ENCODE measurements at regions not wholly inside any gene's neighbourhood (a gene's known extent, or its start where the extent isn't known, plus 50 kb on each side); places are given as distances from the start of the nearest gene placed in this dataset.
"Not testable (repeated sequence)": the region's sequence is repeated elsewhere in the genome, so short reads cannot be mapped to it uniquely, and the experiment has no call there.

DNA sequence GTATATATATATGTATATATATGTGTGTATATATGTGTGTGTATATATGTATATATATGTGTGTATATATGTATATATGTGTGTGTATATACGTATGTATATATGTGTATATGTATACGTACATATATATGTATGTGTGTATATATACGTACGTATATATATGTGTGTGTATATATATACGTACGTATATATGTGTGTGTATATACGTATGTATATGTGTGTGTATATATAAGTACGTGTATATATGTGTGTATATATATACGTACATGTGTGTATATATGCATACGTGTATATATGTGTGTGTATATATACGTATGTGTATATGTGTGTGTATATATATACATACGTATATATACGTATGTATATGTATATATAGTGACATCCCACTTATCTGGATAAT is 154.4 kb downstream of the CDRT15L2 start:
- Mint-ChIP-seq H3K4me3 (ENCODE audit: unreplicated experiment) (no peak overlapping the region), H3K9me3 (ENCODE audit: unreplicated experiment) (no peaks in the 10 kb centered on the region), H3K4me1 (ENCODE audit: low read depth, unreplicated experiment) (no peaks in the 10 kb centered on the region), H3K36me3 (ENCODE audit: insufficient read depth, unreplicated experiment) (no peaks in the 10 kb centered on the region), H3K27ac (ENCODE audit: unreplicated experiment) (no peak overlapping the region), H3K27me3 (ENCODE audit: insufficient read depth, unreplicated experiment) (peaks cover 6% of the 10 kb centered on the region)
- TF ChIP-seq, protein P1, sequence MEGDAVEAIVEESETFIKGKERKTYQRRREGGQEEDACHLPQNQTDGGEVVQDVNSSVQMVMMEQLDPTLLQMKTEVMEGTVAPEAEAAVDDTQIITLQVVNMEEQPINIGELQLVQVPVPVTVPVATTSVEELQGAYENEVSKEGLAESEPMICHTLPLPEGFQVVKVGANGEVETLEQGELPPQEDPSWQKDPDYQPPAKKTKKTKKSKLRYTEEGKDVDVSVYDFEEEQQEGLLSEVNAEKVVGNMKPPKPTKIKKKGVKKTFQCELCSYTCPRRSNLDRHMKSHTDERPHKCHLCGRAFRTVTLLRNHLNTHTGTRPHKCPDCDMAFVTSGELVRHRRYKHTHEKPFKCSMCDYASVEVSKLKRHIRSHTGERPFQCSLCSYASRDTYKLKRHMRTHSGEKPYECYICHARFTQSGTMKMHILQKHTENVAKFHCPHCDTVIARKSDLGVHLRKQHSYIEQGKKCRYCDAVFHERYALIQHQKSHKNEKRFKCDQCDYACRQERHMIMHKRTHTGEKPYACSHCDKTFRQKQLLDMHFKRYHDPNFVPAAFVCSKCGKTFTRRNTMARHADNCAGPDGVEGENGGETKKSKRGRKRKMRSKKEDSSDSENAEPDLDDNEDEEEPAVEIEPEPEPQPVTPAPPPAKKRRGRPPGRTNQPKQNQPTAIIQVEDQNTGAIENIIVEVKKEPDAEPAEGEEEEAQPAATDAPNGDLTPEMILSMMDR (IDR thresholded peaks at IDR 0.05; ENCODE audit: insufficient read depth in 1 of 2, low read depth in 1 of 2, low read length in 1 of 2, severe bottlenecking in 1 of 2, unreplicated experiment in 1 of 2) = no peak
- no peak overlapping the region for H3K4me3 ChIP-seq (ENCODE audit: low read depth, low read length)
- intact Hi-C loops (cut with micrococcal nuclease; ENCODE audit: unreplicated experiment) = no loop called here
- no TSS peak for BruUV-seq (replicated peaks)
- H3K9me3 ChIP-seq = no peaks in the 10 kb centered on the region
- CTCF ChIA-PET = no interaction called here
- H3K4me1 ChIP-seq = no peaks in the 10 kb centered on the region
- POLR2A ChIA-PET = no interaction called here
- DNase-seq = no peak
- no peaks in the 10 kb centered on the region for H3K36me3 ChIP-seq (ENCODE audit: control insufficient read depth, insufficient read depth, low read length)
- H3K27me3 ChIP-seq (replicated peaks; ENCODE audit: control insufficient read depth, insufficient read depth, low read length) = no peaks in the 10 kb centered on the region

DNA sequence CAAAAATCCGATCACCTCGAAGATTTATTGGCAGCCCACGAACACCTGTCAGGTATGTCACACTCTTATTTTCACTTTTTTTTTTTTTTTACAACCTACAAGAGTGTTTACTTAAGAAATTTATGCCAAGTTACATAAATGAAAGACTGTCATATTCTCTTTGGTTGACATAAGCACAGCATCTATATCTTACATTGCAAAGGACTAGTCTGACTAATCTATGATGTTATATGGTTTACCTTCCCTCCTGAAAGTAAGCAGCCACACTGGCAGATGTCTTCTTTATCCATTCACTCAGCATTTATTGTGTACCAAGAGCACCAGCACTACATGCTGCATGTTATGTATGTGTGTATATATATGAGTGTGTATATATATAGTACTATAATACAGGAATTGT is 156.3 kb downstream of the CDRT15L2 start:
- peaks cover 10% of the 10 kb centered on the region for H3K27me3 Mint-ChIP-seq (ENCODE audit: insufficient read depth, unreplicated experiment)
- Histone ChIP-seq H3K9me3 (no peaks in the 10 kb centered on the region), H3K4me3 (ENCODE audit: low read depth, low read length) (no peak overlapping the region), H3K4me1 (no peaks in the 10 kb centered on the region), H3K36me3 (ENCODE audit: control insufficient read depth, insufficient read depth, low read length) (no peaks in the 10 kb centered on the region), H3K27me3 (replicated peaks; ENCODE audit: control insufficient read depth, insufficient read depth, low read length) (no peaks in the 10 kb centered on the region)
- TF ChIP-seq, protein P1 (IDR thresholded peaks at IDR 0.05; ENCODE audit: insufficient read depth in 1 of 2, low read depth in 1 of 2, low read length in 1 of 2, severe bottlenecking in 1 of 2, unreplicated experiment in 1 of 2) = no peak
- H3K4me3 Mint-ChIP-seq (ENCODE audit: unreplicated experiment) = no peak overlapping the region
- ChIA-PET POLR2A (no interaction called here), CTCF (no interaction called here)
- intact Hi-C loops (cut with micrococcal nuclease; ENCODE audit: unreplicated experiment) = no loop called here
- H3K4me1 Mint-ChIP-seq (ENCODE audit: low read depth, unreplicated experiment) = no peaks in the 10 kb centered on the region
- no TSS peak for BruUV-seq (replicated peaks)
- no peak for DNase-seq
- H3K9me3 Mint-ChIP-seq (ENCODE audit: unreplicated experiment) = no peaks in the 10 kb centered on the region
- H3K36me3 Mint-ChIP-seq (ENCODE audit: insufficient read depth, unreplicated experiment) = no peaks in the 10 kb centered on the region
- no peak overlapping the region for H3K27ac Mint-ChIP-seq (ENCODE audit: unreplicated experiment)

DNA sequence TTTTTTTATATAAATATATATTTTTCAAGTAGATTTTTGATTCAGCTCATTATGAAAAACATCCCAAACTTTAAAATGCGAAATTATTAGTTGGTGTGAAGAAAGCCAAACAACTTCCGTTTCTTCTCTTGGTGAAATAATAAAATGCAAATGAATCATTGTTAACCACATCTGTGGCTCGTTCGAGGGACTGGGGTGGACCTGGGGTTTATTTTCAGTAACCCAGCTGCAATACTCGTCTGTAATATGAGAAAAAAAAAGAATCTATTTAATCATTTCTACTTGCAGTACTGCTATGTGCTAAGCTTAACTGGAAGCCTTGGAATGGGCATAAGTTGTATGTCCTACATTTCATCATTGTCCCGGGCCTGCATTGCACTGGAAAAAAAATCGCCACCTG is 158.1 kb downstream of the CDRT15L2 start:
- BruUV-seq (replicated peaks); H3K4me3 ChIP-seq (ENCODE audit: low read depth, low read length); H3K9me3 ChIP-seq; DNase-seq; H3K4me1 Mint-ChIP-seq (ENCODE audit: low read depth, unreplicated experiment); H3K27ac Mint-ChIP-seq (ENCODE audit: unreplicated experiment); H3K4me3 Mint-ChIP-seq (ENCODE audit: unreplicated experiment); H3K27me3 ChIP-seq (replicated peaks; ENCODE audit: control insufficient read depth, insufficient read depth, low read length); H3K36me3 Mint-ChIP-seq (ENCODE audit: insufficient read depth, unreplicated experiment); H3K4me1 ChIP-seq; POLR2A ChIA-PET; CTCF ChIA-PET; H3K36me3 ChIP-seq (ENCODE audit: control insufficient read depth, insufficient read depth, low read length); intact Hi-C loops (cut with micrococcal nuclease; ENCODE audit: unreplicated experiment); H3K9me3 Mint-ChIP-seq (ENCODE audit: unreplicated experiment): not testable (repeated sequence)
- H3K27me3 Mint-ChIP-seq (ENCODE audit: insufficient read depth, unreplicated experiment) = peaks cover 13% of the 10 kb centered on the region

DNA sequence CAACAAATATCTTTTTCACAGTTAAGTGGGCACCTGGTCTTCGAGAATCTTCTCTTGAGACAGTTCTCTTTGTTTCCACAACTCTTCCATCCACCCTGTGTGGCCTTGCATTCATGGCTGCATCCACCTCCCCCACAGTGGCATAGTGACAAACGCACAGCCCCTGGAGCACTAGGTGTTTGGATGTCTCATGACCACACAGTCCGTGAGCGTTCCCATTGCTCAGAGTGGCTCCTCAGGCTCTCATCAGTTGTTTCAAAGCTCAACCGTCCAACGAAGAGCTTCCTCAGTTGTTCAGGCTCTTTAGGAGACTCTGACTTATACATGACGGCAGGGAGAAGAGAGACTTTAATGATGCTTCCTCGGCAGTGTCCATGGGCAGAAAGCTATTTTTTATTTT is 191.6 kb downstream of the CDRT15L2 start:
- H3K36me3 ChIP-seq (ENCODE audit: control insufficient read depth, insufficient read depth, low read length) = no peaks in the 10 kb centered on the region
- no peaks in the 10 kb centered on the region for H3K9me3 Mint-ChIP-seq (ENCODE audit: unreplicated experiment)
- intact Hi-C loops (cut with micrococcal nuclease; ENCODE audit: unreplicated experiment) = no loop called here
- H3K27me3 ChIP-seq (replicated peaks; ENCODE audit: control insufficient read depth, insufficient read depth, low read length) = no peaks in the 10 kb centered on the region
- H3K27me3 Mint-ChIP-seq (ENCODE audit: insufficient read depth, unreplicated experiment) = no peaks in the 10 kb centered on the region
- ChIA-PET CTCF (no interaction called here), POLR2A (no interaction called here)
- H3K4me3 ChIP-seq (ENCODE audit: low read depth, low read length) = no peak overlapping the region
- H3K4me1 Mint-ChIP-seq (ENCODE audit: low read depth, unreplicated experiment) = no peaks in the 10 kb centered on the region
- DNase-seq = no peak
- H3K4me3 Mint-ChIP-seq (ENCODE audit: unreplicated experiment) = no peak overlapping the region
- no peaks in the 10 kb centered on the region for H3K4me1 ChIP-seq
- H3K27ac Mint-ChIP-seq (ENCODE audit: unreplicated experiment) = no peak overlapping the region
- H3K36me3 Mint-ChIP-seq (ENCODE audit: insufficient read depth, unreplicated experiment) = no peaks in the 10 kb centered on the region
- no TSS peak for BruUV-seq (replicated peaks)
- H3K9me3 ChIP-seq = no peaks in the 10 kb centered on the region
- TF ChIP-seq, protein P1 (IDR thresholded peaks at IDR 0.05; ENCODE audit: insufficient read depth in 1 of 2, low read depth in 1 of 2, low read length in 1 of 2, severe bottlenecking in 1 of 2, unreplicated experiment in 1 of 2) = no peak
